DMS53 treated with DMSO at 0.1 percent for 48 hours (cell line): ENCODE measurements at regions not wholly inside any gene's neighbourhood (a gene's known extent, or its start where the extent isn't known, plus 50 kb on each side); places are given as distances from the start of the nearest gene placed in this dataset.
"Not testable (repeated sequence)": the region's sequence is repeated elsewhere in the genome, so short reads cannot be mapped to it uniquely, and the experiment has no call there.

ENCODE experiments used
- DNase-seq: peaks from one replicate; lab custom pipeline; 2025; ENCODE audit not compliant: unreplicated experiment; lab: John Stamatoyannopoulos, UW

DNA sequence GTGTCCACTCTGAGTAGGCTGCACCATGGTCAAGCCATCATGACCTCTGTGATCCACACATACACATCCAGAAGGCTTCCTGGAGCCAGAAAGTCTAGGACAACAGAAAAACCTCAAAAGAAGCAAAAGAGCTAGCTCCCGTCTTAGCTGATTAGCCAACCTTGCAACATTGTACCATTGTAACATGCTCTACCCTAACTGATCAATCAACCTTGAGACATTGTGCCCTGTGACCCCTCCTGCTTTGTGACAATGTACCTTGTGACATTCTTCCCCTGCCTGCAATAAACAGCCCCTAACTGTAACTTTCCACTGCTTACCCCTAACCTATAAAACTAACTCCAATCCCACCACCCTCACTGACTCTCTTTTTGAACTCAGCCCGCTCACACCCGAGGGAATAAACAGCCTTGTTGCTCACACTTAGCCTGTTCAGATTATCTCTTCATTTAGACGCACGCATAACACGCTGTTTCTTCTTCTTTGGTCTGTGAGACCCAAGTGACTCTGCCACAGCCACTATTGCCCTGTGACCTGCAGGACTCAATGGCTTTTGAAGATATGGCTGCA, 1104.6 kb downstream of the OTOL1 start:
- DNase-seq: no peak

DNA sequence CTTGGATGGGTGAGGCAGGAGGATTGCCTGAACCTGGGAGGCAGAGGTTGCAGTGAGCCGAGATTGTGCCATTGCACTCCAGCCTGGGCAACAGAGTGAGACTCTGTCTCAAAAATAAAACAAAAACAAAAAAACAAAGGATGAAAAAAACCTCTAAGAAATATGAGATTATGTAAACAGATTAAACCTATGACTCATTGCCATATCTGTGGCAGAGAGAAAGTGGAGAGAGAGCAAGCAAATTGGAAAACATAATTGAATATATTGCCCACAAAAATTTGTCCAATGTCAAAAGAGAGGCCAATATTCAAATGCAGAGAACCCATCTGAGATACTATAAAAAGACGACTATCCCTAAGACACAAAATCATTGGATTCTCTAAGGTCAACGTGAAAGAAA, 1106.0 kb downstream of the OTOL1 start:
- peak; percentile 45 for DNase-seq

DNA sequence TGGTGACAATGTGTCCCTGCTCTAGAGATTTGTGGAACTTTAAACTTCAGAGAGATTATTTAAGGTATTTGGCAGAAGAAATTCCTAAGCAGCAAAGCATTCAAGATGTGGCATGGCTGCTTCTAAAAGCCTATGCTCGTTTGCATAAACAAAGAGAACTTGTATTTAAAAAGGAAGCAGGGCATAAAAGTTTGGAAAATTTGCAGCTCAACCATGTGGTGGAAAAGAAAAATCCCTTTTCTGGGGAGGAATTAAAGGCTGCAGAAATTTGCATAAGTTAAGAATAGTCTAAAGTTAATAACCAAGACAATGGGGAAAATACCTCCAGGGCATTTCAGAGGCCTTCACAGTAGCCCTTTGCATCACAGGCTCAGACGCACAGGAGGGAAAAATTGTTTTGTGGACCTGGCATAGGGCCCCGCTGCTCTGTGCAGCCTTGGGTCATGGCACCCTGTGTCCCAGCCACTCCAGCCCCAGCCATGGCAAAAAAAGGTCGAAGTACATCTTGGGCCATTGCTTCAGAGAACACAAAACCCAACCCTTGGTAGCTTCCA, 1109.1 kb downstream of the OTOL1 start:
- no peak for DNase-seq

DNA sequence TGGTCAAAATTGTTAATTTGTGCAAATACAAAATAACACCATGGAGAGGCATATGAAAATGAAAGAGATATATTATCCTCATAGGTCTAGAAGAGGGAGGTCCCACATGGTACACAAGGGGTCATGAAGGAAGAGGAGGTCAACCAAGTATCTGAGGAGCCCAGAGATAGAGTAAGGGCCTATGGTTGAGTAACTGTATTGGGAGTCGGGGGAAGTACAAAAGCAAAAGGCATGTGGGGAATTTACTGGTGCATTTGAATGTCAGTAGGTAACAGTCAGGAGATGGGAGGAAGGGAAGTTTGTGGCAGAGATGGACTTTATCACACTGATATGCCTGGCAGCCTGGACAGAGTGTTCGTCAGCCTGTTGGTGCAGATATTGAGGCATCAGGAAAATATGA, 1113.7 kb downstream of the OTOL1 start:
- no peak for DNase-seq

DNA sequence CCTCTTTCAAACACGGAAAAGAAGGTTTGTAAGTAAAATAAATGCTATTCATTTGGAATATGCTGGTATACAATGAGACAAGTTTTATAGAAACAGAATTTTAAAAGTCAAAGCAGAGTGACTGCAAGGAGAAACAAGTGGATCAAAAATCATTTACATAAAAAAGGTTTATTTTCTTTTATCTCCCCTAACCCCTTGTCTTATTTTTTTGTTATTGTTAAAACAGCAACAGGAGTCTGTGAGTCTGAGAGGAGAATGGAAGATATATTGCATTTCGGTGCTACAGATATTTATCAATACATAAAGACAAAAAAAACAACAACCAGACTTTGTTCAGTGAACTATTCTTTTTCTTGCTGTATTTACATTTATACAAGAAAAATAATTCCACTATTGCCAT, 1116.4 kb downstream of the OTOL1 start:
- DNase-seq: no peak

DNA sequence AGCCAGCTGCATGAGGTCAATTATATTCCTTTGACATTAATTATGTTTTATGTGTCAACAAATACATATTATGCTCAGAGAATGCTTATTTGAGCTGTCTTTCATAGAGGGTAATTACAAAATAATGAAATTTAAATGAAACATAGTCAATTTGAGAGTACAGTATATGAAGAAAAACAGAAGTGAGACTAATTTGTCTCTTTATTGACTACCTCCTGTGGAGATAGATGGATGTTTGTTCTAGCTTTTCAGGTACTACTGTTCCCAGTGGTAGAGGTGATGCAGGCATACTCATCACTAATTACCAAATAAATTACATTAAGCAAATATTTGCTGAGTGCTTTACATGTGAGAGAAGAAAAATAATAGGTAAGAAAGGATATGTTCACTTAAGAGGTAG, 1129.6 kb downstream of the OTOL1 start:
- no peak for DNase-seq

DNA sequence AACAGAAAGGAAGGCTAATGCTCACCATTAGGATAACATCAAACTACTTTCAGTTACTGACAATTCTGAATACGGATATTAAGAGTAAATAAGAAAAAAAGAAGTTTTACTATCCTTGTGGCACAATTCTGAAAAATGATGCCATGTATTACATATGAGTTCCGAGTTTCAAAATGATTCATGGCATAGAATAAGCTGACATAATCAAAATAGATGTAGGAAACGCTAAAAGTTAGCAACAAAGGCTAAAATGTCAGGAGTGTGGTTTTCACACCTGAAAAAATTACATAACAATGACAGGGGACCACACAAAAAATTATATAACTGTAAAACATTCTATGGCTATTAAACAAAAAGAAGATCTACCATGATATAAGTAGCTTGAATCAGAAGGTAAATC, 1131.9 kb downstream of the OTOL1 start:
- DNase-seq: no peak

DNA sequence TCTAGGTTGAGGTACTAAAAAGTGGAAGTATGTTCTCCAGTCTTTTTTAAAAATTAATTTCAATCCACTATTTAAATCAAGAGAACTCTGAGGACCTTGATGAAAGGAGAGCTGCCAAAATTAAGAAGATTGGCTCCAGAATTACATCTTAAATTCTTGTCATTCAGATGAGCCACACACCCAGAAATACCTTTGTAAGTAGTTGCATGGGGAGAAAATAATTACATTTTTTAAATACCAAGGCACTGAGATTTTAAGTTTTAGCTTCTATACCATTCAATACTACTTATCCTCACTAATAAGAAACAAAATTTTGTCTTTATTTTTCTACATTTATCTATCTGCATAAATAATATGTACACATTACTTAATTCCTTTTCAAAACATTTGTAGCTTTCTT, 1132.8 kb downstream of the OTOL1 start:
- DNase-seq: no peak

DNA sequence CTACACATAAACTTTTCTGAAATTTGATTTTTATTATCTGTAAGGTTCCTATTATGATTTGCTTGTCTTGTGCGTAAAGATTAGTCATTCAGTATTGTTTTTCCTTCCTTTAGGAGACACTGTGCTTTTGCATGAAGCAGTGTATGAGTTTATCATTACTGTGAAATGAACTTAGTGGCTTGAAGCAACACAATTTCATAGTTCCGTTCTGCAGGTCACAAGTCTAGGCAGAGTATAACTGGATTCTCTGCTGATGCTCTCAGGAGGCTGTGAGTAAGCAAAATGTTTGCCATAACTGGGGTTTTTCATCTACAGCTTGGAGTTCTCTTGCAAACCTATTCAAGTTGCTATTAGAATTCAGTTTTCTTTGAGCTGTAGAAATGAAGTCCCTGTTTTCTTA, 1136.1 kb downstream of the OTOL1 start:
- DNase-seq: no peak

DNA sequence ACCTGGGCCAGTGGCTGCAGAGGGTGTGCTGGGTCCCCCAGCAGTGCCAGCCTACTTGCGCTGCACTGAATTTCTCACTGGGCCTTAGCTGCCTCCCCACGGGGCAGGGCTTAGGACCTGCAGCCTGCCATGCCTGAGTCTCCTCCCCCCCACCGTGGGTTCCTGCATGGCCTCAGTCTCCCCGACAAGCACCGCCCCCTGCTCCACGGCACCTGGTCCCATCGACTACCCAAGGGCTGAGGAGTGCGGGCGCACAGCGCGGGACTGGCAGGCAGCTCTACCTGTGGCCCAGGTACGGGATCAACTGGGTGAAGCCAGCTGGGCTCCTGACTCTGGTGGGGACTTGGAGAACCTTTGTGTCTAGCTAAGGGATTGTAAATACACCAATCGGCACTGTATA, 1143.6 kb downstream of the OTOL1 start:
- not testable (repeated sequence) for DNase-seq

DNA sequence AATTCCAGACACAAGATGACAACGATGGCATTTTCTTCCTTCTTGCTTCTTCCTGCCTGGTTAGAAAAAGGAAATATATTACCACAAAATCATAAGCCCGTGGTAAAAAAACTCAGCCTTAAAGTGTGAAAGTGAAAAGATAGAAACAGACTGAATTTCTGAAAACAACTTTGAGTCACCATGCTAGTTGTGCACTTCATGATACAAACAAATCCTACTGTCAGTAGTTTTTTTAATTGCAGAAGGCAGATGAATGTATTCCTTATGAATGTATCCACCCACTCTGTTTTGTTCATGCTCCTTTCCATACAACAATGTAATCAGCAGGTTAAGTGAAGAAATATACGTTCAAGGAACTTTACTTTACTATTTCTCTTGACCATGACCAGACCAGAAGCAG, 1144.7 kb downstream of the OTOL1 start:
- no peak for DNase-seq

DNA sequence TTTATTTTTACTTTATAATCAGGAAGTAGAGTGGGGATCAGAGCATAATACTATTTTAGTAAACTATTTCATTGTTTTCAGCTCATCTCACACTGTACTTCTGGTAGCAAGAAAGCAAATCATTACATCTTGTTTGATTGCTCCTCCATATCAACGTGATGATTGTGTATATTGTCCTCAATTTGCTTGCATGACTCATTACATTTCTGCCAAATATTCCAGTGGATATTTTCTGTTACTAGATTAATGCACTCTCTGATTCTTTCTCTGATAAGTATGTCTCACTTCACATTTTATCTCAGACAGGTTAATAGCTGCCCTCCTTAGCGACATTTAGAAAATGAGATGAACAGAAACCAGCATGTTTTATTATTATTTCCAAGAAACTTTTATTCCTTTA, 1145.3 kb downstream of the OTOL1 start:
- DNase-seq: no peak

DNA sequence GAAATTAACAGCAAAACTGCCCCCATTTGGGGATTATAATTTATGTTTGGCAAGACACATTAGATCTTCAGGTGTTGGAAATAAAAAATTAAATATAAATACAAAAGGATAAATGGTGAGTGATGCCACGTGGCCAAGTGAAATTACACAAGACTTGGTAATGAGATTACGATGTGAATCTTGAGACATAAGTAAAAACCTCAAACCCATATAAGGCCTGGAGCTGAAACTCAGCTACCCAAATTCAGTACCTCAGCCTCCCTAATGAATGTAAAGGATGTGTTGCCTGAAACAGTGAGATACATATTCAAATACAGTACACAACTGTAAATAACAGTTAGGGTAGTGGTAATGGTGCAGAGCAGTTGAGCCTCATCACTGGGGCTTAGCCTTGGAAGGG, 1146.6 kb downstream of the OTOL1 start:
- DNase-seq: no peak

DNA sequence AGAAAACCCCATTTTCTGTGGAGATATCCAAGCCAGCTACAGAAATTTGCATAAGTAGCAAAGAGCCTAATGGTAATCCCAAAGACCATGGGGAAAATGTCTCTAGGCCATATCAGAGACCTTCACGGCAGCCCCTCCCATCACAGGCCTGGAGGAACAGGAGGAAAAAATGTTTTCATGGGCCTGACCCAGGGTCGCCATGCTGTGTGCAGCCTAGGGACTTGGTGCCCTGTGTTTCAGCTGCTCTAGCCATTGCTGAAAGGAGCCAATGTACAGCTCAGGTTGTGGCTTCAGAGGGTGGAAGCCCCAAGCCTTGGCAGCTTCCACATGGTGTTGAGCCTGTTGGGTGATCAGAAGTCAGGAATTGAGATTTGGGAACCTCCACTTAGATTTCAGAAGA, 1150.7 kb downstream of the OTOL1 start:
- DNase-seq: no peak

DNA sequence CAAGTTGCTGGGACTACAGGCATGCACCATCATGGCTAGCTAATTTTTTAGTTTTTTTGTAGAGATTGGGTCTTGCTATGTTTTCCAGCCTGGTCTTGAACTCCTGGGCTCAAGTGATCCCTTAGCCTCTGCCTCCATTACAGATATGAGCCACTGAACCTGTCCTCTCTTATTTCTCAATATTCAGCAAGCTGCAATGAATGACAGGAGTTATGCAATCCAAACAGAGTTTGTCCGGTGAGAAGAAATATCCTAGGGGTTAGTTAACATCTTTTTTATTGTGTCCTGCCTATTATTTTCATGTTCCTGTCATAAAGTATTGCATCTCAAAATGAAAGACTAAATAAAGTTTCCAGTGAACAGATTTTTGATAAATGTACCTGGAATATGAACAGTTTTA, 1161.4 kb downstream of the OTOL1 start:
- DNase-seq: no peak

DNA sequence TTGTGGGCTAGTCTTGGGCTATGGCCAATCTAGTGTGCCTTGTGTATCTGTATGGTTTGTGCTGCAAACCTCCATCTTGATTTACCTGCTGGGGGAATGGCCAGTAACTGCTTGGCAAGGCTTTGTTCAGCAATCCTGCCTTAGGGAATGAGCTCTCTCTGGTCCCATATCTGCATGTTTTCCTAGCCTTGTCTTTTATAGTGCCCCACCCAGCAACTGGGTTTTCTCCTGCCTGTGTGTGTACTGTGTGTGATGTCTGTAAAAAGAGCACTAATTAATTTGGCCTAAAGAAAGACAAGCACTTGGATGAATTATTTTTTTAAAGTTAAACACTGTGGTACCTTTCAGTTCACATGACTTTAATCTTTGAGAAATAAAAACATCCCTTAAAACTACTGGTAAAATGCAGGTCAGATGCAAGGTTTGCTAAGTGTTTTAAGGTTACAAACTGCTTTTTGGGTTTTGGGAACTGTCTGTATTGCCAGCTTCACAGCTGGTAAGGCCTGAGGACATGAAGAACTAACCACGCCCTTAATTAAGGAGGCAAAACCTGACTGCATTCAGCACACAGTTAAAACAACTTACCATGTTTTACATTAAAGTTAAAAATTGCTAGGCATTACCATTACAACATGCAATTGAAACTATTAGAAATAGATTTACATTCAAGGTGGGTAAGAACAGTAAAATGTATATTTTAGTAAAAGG, 1169.2 kb downstream of the OTOL1 start:
- DNase-seq: no peak

DNA sequence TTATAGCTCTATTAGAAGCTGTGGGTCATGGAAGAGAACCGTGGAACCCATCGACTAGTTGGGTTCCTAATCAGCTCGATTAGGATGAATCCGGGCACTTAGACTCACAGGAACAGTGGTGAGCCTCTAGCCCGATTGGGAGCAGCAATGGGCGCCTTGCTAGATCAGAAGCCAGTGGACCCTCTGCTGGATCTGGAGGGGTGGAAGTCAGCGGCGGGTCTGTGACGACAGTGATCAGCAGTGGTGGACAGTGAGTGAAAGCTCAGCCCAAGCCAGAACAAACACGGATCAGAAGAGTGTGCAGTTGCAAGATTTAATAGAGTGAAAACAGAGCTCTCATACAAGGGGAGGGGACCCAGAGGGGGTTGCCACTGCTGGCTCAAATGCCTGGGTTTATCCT, 1170.2 kb downstream of the OTOL1 start:
- DNase-seq: no peak

DNA sequence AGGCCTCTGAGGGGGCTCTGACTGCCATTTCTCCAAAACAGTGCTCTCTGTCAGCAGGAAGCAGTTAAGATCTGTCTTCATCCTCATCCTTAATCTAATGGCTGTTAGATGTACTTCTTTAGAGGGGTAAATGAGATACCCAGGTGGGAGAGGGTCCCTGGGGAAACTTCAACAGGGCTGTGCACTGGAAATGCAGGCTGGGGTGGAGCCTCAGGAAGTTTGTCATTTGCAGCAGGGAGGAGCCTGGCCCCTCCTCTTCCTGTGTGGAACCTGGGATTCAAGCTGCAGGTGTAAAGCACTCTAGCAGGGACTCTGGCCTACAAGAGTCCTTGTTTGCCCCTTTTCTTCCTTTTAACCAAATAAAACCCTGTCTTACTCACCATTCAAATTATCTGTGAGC, 1173.6 kb downstream of the OTOL1 start:
- DNase-seq: no peak

DNA sequence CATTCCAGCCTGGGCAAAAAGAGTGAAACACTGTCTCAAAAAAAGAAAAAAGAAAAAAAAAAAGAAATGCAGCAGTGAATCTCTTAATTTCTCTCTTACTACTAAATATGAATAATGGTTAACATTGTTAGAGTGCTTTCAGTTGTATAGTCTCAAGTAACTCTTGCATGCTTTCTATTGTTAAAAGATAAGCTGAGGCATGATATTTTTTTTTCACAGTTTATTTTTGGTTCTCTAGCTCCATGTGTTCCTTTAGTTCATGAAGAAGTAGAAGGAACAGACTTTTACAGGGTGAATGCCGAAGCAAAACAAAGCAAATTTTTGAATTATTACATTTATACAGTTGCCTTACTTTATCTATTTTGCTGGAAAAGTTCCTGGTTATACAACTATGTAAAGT, 1180.9 kb downstream of the OTOL1 start:
- DNase-seq: no peak

DNA sequence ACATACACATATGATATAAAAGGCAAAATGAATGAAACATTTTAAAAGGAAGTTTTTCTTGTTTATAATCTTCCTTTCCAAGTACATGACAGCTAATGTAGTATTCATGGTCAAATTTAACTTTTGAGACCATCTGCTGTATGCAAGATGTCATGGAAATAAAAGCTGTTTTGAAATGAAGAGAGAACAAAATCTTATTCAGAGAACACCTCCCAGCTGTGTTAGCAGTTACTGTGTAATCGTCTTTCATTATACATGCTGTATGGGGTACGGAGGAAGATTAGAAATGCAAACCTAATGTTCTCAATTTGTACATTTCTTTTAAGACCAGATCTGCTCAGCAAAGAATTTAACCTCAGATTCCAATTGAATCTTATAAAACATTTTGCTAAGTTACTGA, 1182.3 kb downstream of the OTOL1 start:
- no peak for DNase-seq

DNA sequence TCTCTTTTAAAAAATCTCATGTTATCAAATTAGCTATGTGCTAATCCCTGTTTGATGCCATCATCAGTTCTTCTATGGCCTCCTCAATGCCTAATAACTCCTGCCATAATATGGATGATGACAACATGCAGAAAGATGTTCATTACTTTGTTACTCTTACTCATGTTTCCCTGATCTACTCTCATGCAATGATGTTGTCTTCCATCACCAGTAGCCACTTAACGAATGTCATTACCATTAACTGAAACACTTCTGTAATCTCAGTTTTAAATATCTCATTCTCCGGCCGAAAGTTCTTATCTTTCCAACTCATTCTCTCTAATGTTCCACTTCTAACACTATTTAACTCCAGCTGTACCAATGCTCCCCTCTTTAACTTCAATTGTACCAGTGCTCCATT, 1187.7 kb downstream of the OTOL1 start:
- no peak for DNase-seq

DNA sequence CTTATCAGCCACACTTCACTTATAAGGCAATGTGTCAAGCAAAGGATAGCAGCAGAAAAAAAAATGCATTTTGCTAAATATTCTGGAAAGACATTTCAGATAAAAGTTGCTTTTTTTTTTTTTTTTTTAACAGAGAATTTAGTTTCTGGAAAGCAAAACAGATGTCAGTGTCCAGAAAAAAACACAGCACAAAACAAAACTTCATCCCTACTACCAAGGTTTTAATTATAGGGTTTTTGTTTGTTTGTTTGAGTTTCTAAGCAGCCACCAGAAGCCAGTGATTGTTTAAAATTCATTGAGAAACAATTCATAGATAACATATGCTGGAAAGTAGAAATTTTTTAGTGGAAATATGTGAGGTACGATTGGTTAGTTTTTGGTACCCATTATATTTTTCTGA, 1202.7 kb downstream of the OTOL1 start:
- no peak for DNase-seq

DNA sequence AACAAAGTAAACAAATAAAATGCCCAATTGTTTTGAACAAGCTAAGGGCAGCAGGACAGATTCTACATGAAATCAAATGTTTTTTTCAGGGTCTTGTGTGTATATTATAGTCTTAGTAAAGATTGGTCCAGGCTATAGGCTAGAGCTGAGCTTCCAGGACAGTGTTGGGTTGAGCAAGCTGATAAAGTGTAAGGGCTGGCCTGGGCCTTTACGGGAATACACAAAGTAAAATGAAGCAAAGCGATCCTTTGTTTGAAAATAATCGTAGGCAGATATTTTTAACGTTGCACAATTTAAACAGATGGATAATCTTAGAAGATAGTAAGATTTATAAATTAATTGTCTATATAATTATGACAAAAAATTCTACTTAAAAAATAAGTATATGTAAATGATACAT, 1204.6 kb downstream of the OTOL1 start:
- no peak for DNase-seq
